Tibial nerve (tissue), 4 donors: ENCODE measurements at regions not wholly inside any gene's neighbourhood (a gene's known extent, or its start where the extent isn't known, plus 50 kb on each side); places are given as distances from the start of the nearest gene placed in this dataset.

Experiments
- DNase-seq, 2 donors: peaks; one replicate each; pipeline ENCODE4 v3.0.0-alpha.2; 2019; ENCODE audit warnings: low spot score in 2 of 2
- H3K27ac ChIP-seq, 4 donors: fragments of 200-600 bp; sonication (generic) in 3 of 4; one replicate each; pipeline ENCODE4 v1.5.1; 2017 to 2019; ENCODE audit warnings: mild to moderate bottlenecking in 1 of 4
- H3K27me3 ChIP-seq, 2 donors: fragments of 200-600 bp; sonication (generic) in 1 of 2; one replicate each; pipeline versions ENCODE4 v1.5.1 to v1.6.0; 2017 to 2019
- H3K36me3 ChIP-seq, 3 donors: fragments of 200-600 bp; sonication (generic); one replicate each; pipeline ENCODE4 v1.5.1; 2018 to 2019
- H3K4me1 ChIP-seq, 4 donors: fragments of 200-600 bp; sonication (generic) in 3 of 4; one replicate each; pipeline ENCODE4 v1.5.1; 2017 to 2019
- H3K4me3 ChIP-seq, 4 donors: fragments of 200-600 bp; sonication (generic) in 3 of 4; one replicate each; pipeline ENCODE4 v1.5.1; 2017 to 2019; ENCODE audit warnings: mild to moderate bottlenecking in 1 of 4, moderate library complexity in 1 of 4
- H3K9me3 ChIP-seq, 4 donors: fragments of 200-600 bp; sonication (generic) in 3 of 4; one replicate each; pipeline ENCODE4 v1.5.1; 2017 to 2019
- CTCF ChIP-seq, 5 experiments: fragments of 200-600 bp in 3 of 5; fragments of 450-650 bp in 2 of 5; sonication (generic) in 3 of 5; IDR thresholded peaks; one replicate each; pipeline ENCODE4 v1.5.1; 2016 to 2019; ENCODE audit warnings: antibody characterized with exemption in 5 of 5, mild to moderate bottlenecking in 3 of 5, moderate library complexity in 2 of 5
- EP300 ChIP-seq, 2 donors: sonication (generic); formaldehyde crosslinking; IDR thresholded peaks; one replicate each; pipeline ENCODE4 v1.6.1; 2017; ENCODE audit warnings: antibody characterized with exemption in 2 of 2, mild to moderate bottlenecking in 1 of 2
- POLR2A ChIP-seq, 2 donors: fragments of 450-650 bp; IDR thresholded peaks; one replicate each; pipeline ENCODE4 v1.6.1; 2017; ENCODE audit warnings: antibody characterized with exemption in 2 of 2, mild to moderate bottlenecking in 2 of 2, moderate library complexity in 2 of 2
- WGBS, 2 donors: methylation state at CpG; one replicate each; pipeline ENCODE4 v1.1.5; 2018; 5-methylcytosine and 5-hydroxymethylcytosine counted together

DNA sequence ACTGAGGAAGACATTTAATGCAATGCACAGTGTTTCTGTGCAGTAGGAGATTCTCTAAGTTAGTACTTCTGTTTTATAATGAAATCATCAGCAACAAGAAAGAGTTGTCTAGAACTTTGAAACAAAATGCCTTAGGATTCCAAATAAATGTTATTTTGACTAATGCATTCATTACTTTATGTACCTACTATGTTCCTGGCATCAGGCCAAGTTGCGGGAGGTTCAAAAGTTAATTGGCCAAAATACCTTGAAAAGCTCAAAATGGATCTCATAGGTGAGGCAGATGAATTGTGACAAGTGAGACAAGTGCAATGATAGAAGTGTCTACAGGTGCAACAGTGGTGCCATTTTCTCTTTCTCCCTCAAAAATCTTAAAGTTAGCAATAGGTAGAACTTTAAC, 289.4 kb downstream of the TOX3 start:
- TF ChIP-seq EP300 (IDR thresholded peaks at IDR 0.05), result no peak
- no peak for TF ChIP-seq POLR2A (IDR thresholded peaks at IDR 0.05)
- TF ChIP-seq CTCF (IDR thresholded peaks at IDR 0.05), result no peak
- H3K27ac ChIP-seq, result no peak overlapping the region
- 67 to 90% methylated on average over 1 of the region's 1 CpG for WGBS, 2 donors
- no peak overlapping the region for H3K4me3 ChIP-seq
- DNase-seq, result no peak
- H3K36me3 ChIP-seq, result no peaks in the 10 kb centered on the region
- H3K9me3 ChIP-seq, result no peaks in the 10 kb centered on the region
- no peaks in the 10 kb centered on the region for H3K27me3 ChIP-seq
- H3K4me1 ChIP-seq, result no peaks in the 10 kb centered on the region

DNA sequence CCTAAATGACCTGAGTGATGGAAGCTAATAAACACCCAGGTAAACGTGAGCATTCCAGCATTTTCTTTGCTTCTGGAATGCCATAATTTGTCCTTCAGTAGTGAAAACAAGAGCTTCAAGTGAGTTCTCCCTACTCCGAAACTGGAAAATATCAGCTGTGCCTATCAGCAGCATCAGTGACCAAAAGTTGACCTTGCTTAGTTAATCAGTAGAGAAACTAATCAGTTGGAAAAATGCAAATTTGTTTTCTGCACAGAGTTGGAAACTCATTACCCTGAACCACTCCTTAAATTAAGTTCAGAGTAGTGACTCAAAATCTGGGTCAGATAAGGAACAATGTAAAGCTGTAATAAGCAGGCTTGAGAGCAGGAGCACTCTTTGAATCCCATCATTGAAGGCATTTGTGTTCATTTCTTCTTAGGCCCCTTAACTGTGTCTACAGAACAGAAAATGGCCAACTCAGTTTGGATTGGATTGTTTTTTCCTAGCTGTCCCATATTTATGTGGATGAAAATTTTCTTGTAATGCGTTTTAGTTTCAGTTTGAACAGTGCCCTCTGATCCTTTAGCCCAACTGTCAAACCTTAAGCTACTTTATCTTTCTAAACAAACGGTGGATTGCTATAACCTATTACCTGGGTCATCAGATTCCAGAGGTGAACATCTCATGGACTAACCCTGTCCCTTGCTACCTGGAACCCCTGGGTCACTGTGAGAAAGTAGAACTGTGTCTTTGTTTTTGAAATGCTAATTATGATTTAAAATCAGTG, 290.4 kb downstream of the TOX3 start:
- H3K36me3 ChIP-seq, result no peaks in the 10 kb centered on the region
- no peak for DNase-seq
- TF ChIP-seq EP300 (IDR thresholded peaks at IDR 0.05), result no peak
- no peak for TF ChIP-seq POLR2A (IDR thresholded peaks at IDR 0.05)
- no peak for TF ChIP-seq CTCF (IDR thresholded peaks at IDR 0.05)
- H3K27me3 ChIP-seq, result no peaks in the 10 kb centered on the region
- H3K9me3 ChIP-seq, result no peaks in the 10 kb centered on the region
- H3K4me3 ChIP-seq, result no peak overlapping the region
- WGBS, 2 donors, result 85 to 86% methylated on average over 4 of the region's 4 CpGs
- no peaks in the 10 kb centered on the region for H3K4me1 ChIP-seq
- no peak overlapping the region for H3K27ac ChIP-seq

- Histone ChIP-seq H3K27ac (no peak overlapping the region), H3K27me3 (no peaks in the 10 kb centered on the region), H3K4me1 (no peaks in the 10 kb centered on the region), H3K9me3 (no peaks in the 10 kb centered on the region), H3K4me3 (no peak overlapping the region), H3K36me3 (no peaks in the 10 kb centered on the region)
- 61 to 68% methylated on average over 3 of the region's 3 CpGs for WGBS, 2 donors
- no peak for TF ChIP-seq POLR2A (IDR thresholded peaks at IDR 0.05)
- no peak for TF ChIP-seq EP300 (IDR thresholded peaks at IDR 0.05)
- TF ChIP-seq CTCF (IDR thresholded peaks at IDR 0.05), result no peak
- DNase-seq, result no peak
These were observed 292.2 kb downstream of the TOX3 start for GRCh38 chr16:52254746-52255145.

- Histone ChIP-seq H3K4me1 (no peaks in the 10 kb centered on the region), H3K9me3 (peaks cover 0 to 8% (median 4%) of the 10 kb centered on the region in 4 donors), H3K27me3 (no peaks in the 10 kb centered on the region), H3K36me3 (no peaks in the 10 kb centered on the region), H3K27ac (no peak overlapping the region), H3K4me3 (no peak overlapping the region)
- TF ChIP-seq POLR2A (IDR thresholded peaks at IDR 0.05) (no peak), EP300 (IDR thresholded peaks at IDR 0.05) (no peak), CTCF (IDR thresholded peaks at IDR 0.05) (no peak)
- WGBS, 2 donors, result 87 to 90% methylated on average over 2 of the region's 2 CpGs
- no peak for DNase-seq
These were observed 294.3 kb downstream of the TOX3 start for GRCh38 chr16:52252680-52253079.

- H3K4me1 ChIP-seq, result no peaks in the 10 kb centered on the region
- no peaks in the 10 kb centered on the region for H3K27me3 ChIP-seq
- 25% methylated on average over 4 of the region's 4 CpGs for WGBS, 2 donors
- no peak for TF ChIP-seq CTCF (IDR thresholded peaks at IDR 0.05)
- no peak for TF ChIP-seq POLR2A (IDR thresholded peaks at IDR 0.05)
- no peak for TF ChIP-seq EP300 (IDR thresholded peaks at IDR 0.05)
- peaks cover 0 to 20% (median 5%) of the 10 kb centered on the region in 4 donors for H3K9me3 ChIP-seq
- H3K36me3 ChIP-seq, result no peaks in the 10 kb centered on the region
- DNase-seq, result no peak
- no peak overlapping the region for H3K27ac ChIP-seq
- no peak overlapping the region for H3K4me3 ChIP-seq
These were observed 295.4 kb downstream of the TOX3 start for GRCh38 chr16:52251495-52251894.
